GM18508 (cell line): ENCODE measurements at regions not wholly inside any gene's neighbourhood (a gene's known extent, or its start where the extent isn't known, plus 50 kb on each side); places are given as distances from the start of the nearest gene placed in this dataset.

Source experiments
- ATAC-seq: cut with Tn5 transposase; IDR thresholded peaks from one replicate; pipeline ENCODE4 v1.9.1; 2021; ENCODE audit warnings: moderate number of reproducible peaks; ENCODE audit not compliant: insufficient read depth, unreplicated experiment

GRCh38 chr13:84563611-84564010, 681.3 kb upstream of the SLITRK1 start:
- no peak for ATAC-seq

GRCh38 chr13:84553227-84553626, 671.0 kb upstream of the SLITRK1 start:
- no peak for ATAC-seq

- ATAC-seq: no peak
Observed at GRCh38 chr13:84543962-84544361, 661.7 kb upstream of the SLITRK1 start.

GRCh38 chr13:84542348-84542747, 660.1 kb upstream of the SLITRK1 start:
- no peak for ATAC-seq

- no peak for ATAC-seq
Observed at GRCh38 chr13:84536906-84537305, 654.6 kb upstream of the SLITRK1 start.

- no peak for ATAC-seq
Observed at GRCh38 chr13:84528408-84529070, 646.3 kb upstream of the SLITRK1 start.

GRCh38 chr13:84525865-84526264, 643.6 kb upstream of the SLITRK1 start:
- ATAC-seq: no peak

GRCh38 chr13:84524586-84524985, 642.3 kb upstream of the SLITRK1 start:
- ATAC-seq: no peak

GRCh38 chr13:84500016-84500415, 617.7 kb upstream of the SLITRK1 start:
- no peak for ATAC-seq

GRCh38 chr13:84497613-84498012, 615.3 kb upstream of the SLITRK1 start:
- ATAC-seq: no peak

GRCh38 chr13:84491952-84492351, 609.7 kb upstream of the SLITRK1 start:
- no peak for ATAC-seq

- no peak for ATAC-seq
Observed at GRCh38 chr13:84487752-84488151, 605.5 kb upstream of the SLITRK1 start.

- ATAC-seq: no peak
Observed at GRCh38 chr13:84481958-84482357, 599.7 kb upstream of the SLITRK1 start.

- ATAC-seq: no peak
Observed at GRCh38 chr13:84479656-84480055, 597.4 kb upstream of the SLITRK1 start.

GRCh38 chr13:84470528-84470927, 588.3 kb upstream of the SLITRK1 start:
- no peak for ATAC-seq

- no peak for ATAC-seq
Observed at GRCh38 chr13:84466461-84466860, 584.2 kb upstream of the SLITRK1 start.

GRCh38 chr13:84460989-84461388, 578.7 kb upstream of the SLITRK1 start:
- ATAC-seq: no peak

GRCh38 chr13:84455143-84455905, 573.0 kb upstream of the SLITRK1 start:
- ATAC-seq: no peak

- ATAC-seq: no peak
Observed at GRCh38 chr13:84447640-84447978, 565.3 kb upstream of the SLITRK1 start.

GRCh38 chr13:84446972-84447639, 564.8 kb upstream of the SLITRK1 start:
- ATAC-seq: no peak

- no peak for ATAC-seq
Observed at GRCh38 chr13:84445776-84446175, 563.5 kb upstream of the SLITRK1 start.
